RWPE1 (cell line): ENCODE measurements at regions not wholly inside any gene's neighbourhood (a gene's known extent, or its start where the extent isn't known, plus 50 kb on each side); places are given as distances from the start of the nearest gene placed in this dataset.

ENCODE experiments used
- CTCF ChIA-PET: fragments of 350-600 bp; sonication (Branson Sonifier 250); formaldehyde crosslinking; extraction: SDS; loops from one replicate; lab custom pipeline; 2021; lab: Yijun Ruan, JAX
- POLR2A ChIA-PET: fragments of 400-600 bp; formaldehyde crosslinking; extraction: SDS; loops from one replicate; lab custom pipeline; 2020; ENCODE audit warnings: antibody characterized with exemption; ENCODE audit not compliant: low non-redundant PET; lab: Yijun Ruan, JAX
- DNase-seq: peaks from one replicate; pipeline ENCODE4 v3.0.0; 2012; ENCODE audit warnings: low spot score
- H3K27ac ChIP-seq: fragments of 450-650 bp; 2 replicates; pipeline ENCODE4 v1.5.1; 2017
- CTCF ChIP-seq: fragments of 450-650 bp; conservative IDR thresholded peaks from 2 replicates; pipeline ENCODE4 v1.5.1; 2017; ENCODE audit warnings: low read depth, mild to moderate bottlenecking

GRCh38 chr6:104633125-104633524 is 226.6 kb downstream of the HACE1 start:
- no peak overlapping the region for H3K27ac ChIP-seq
- POLR2A ChIA-PET, result no interaction called here
- CTCF ChIA-PET, result no interaction called here
- no peak for DNase-seq
- TF ChIP-seq CTCF, result no peak

DNA sequence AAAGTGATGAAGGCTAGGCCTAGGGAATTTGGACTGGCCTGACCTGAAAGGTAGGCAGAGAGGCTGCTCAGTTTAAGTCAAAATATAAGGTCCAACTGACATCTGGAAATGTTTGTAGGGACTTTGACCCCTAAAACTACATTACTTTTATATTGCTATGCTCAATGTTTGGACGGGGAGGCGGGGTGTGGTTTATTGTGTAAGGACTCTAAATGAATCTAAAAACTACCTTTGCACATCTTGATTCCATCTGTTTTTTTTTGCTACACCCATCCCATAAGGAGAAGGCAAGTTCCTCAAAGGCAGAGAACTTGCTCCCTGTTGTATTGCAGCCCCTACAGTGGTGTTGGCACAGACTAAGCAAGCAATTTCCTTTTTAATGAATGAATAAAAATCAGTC is 227.1 kb downstream of the HACE1 start:
- CTCF ChIA-PET, result no interaction called here
- POLR2A ChIA-PET, result interaction anchor here (0.5 kb wide), 1 partner anchor 65 kb away, joined by 3 read pairs; no protein-coding TSS in a partner anchor
- H3K27ac ChIP-seq, result no peak overlapping the region
- no peak for TF ChIP-seq CTCF
- DNase-seq, result no peak

- ChIA-PET POLR2A (no interaction called here), CTCF (no interaction called here)
- DNase-seq, result no peak
- TF ChIP-seq CTCF, result no peak
- H3K27ac ChIP-seq, result no peak overlapping the region
Observed at GRCh38 chr6:104630955-104631354, 228.8 kb downstream of the HACE1 start.

- POLR2A ChIA-PET, result no interaction called here
- CTCF ChIA-PET, result no interaction called here
- no peak for DNase-seq
- no peak for TF ChIP-seq CTCF
- H3K27ac ChIP-seq, result no peak overlapping the region
Observed at GRCh38 chr6:104630522-104630921, 229.2 kb downstream of the HACE1 start.

GRCh38 chr6:104629826-104630225 is 229.9 kb downstream of the HACE1 start:
- CTCF ChIA-PET, result no interaction called here
- no peak overlapping the region for H3K27ac ChIP-seq
- POLR2A ChIA-PET, result no interaction called here
- DNase-seq, result no peak
- no peak for TF ChIP-seq CTCF

GRCh38 chr6:104625536-104625935 is 234.2 kb downstream of the HACE1 start:
- peak overlapping the region; percentile 83 for H3K27ac ChIP-seq
- POLR2A ChIA-PET, result no interaction called here
- TF ChIP-seq CTCF, result no peak
- DNase-seq, result peak; percentile 87
- CTCF ChIA-PET, result no interaction called here
